ENCODE measurements at regions not wholly inside any gene's neighbourhood (a gene's known extent, or its start where the extent isn't known, plus 50 kb on each side); places are given as distances from the start of the nearest gene placed in this dataset.
"Not testable (repeated sequence)": the region's sequence is repeated elsewhere in the genome, so short reads cannot be mapped to it uniquely, and the experiment has no call there.

DNA sequence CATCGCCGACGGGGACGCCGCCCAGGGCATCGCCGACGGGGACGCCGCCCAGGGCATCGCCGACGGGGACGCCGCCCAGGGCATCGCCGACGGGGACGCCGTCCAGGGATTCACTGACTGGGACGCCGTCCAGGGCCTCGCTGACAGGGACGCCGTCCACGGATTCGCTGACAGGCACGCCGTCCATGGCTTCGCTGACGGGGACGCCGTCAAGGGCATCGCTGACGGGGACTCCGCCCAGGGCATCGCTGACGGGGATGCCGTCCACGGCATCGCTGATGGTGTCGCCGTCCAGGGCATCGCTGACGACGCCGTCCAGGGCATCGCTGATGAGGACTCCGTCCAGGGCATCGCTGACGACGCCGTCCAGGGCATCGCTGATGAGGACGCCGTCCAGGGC, 947.2 kb downstream of the TUBA3C start:
- not testable (repeated sequence) for TF ChIP-seq CTCF (conservative IDR thresholded peaks at IDR 0.05; ENCODE audit: low read length); EZH2phosphoT487 (IDR thresholded peaks at IDR 0.05; ENCODE audit: borderline replicate concordance, low read depth, low read length)
